Nephron progenitor cell (in vitro differentiated cells): ENCODE measurements at regions not wholly inside any gene's neighbourhood (a gene's known extent, or its start where the extent isn't known, plus 50 kb on each side); places are given as distances from the start of the nearest gene placed in this dataset.
"Not testable (repeated sequence)": the region's sequence is repeated elsewhere in the genome, so short reads cannot be mapped to it uniquely, and the experiment has no call there.

Source experiments
- DNase-seq: peaks from one replicate; pipeline ENCODE4 v3.0.0; 2021
- H3K27ac Mint-ChIP-seq: 2 replicates; pipeline ENCODE4 v1.8.0; 2021; ENCODE audit warnings: mild to moderate bottlenecking, moderate library complexity, mixed read lengths
- H3K27me3 Mint-ChIP-seq: 2 replicates; pipeline ENCODE4 v1.8.0; 2021; ENCODE audit warnings: mild to moderate bottlenecking, low read depth, mixed read lengths; ENCODE audit not compliant: poor library complexity
- H3K36me3 Mint-ChIP-seq: 2 replicates; pipeline ENCODE4 v1.8.0; 2021; ENCODE audit warnings: low read depth, mixed read lengths
- H3K4me1 Mint-ChIP-seq: 2 replicates; pipeline ENCODE4 v1.8.0; 2021; ENCODE audit warnings: mixed read lengths
- H3K4me3 Mint-ChIP-seq: 2 replicates; pipeline ENCODE4 v1.8.0; 2021; ENCODE audit warnings: mild to moderate bottlenecking, moderate library complexity, mixed read lengths
- H3K9me3 Mint-ChIP-seq: 2 replicates; pipeline ENCODE4 v1.8.0; 2021; ENCODE audit warnings: mild to moderate bottlenecking, moderate library complexity, mixed read lengths
- TF ChIP-seq, protein P1 (sequence below): fragments of 200-600 bp; sonication (generic); IDR thresholded peaks from 2 replicates; pipeline ENCODE4 v1.5.0; 2021; ENCODE audit warnings: antibody characterized with exemption

DNA sequence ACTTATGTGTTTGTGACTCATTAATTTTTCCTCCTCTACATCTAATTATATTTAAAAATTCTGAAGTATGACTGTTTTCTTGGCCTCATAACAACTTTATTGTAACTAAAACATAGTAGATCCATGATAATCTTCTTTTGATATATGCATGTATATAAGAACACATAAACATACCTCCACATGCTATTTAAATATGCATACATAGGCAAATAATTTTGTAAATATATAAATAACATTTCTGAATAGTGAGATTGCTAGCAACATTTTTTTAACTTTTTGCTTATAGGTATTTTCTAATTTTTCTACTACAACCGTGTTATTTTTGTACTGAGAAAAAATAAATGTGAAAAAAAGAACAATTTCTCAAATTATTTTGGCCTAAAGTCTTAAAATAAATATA lies 627.6 kb downstream of the HTR1B start:
- Mint-ChIP-seq H3K27ac (no peak overlapping the region), H3K4me1 (no peaks in the 10 kb centered on the region), H3K9me3 (no peaks in the 10 kb centered on the region), H3K27me3 (peaks cover 3% of the 10 kb centered on the region), H3K4me3 (no peak overlapping the region), H3K36me3 (no peaks in the 10 kb centered on the region)
- no peak for DNase-seq
- TF ChIP-seq, protein P1, sequence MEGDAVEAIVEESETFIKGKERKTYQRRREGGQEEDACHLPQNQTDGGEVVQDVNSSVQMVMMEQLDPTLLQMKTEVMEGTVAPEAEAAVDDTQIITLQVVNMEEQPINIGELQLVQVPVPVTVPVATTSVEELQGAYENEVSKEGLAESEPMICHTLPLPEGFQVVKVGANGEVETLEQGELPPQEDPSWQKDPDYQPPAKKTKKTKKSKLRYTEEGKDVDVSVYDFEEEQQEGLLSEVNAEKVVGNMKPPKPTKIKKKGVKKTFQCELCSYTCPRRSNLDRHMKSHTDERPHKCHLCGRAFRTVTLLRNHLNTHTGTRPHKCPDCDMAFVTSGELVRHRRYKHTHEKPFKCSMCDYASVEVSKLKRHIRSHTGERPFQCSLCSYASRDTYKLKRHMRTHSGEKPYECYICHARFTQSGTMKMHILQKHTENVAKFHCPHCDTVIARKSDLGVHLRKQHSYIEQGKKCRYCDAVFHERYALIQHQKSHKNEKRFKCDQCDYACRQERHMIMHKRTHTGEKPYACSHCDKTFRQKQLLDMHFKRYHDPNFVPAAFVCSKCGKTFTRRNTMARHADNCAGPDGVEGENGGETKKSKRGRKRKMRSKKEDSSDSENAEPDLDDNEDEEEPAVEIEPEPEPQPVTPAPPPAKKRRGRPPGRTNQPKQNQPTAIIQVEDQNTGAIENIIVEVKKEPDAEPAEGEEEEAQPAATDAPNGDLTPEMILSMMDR: no peak

DNA sequence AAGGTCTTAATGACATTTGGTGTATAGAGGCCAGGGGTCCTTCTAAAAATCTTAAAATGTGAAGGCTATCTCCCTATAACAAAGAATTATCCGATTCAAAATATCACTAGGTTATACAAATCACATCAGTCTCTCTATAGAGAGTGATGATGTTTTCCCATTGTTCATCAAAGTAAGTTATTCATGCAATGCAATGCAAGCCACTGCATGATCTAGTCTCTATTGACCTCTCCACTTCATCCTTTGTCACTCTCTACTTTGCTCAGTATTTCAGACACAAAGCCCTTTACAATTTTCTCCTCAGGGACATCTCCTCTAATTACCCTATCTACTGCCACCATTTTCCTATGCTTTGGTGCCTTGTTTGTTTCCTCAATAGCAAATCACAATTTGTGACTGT lies 628.0 kb downstream of the HTR1B start:
- Mint-ChIP-seq H3K4me1 (no peaks in the 10 kb centered on the region), H3K36me3 (no peaks in the 10 kb centered on the region), H3K27me3 (peaks cover 3% of the 10 kb centered on the region), H3K27ac (no peak overlapping the region), H3K4me3 (no peak overlapping the region), H3K9me3 (no peaks in the 10 kb centered on the region)
- TF ChIP-seq, protein P1: no peak
- DNase-seq: no peak

DNA sequence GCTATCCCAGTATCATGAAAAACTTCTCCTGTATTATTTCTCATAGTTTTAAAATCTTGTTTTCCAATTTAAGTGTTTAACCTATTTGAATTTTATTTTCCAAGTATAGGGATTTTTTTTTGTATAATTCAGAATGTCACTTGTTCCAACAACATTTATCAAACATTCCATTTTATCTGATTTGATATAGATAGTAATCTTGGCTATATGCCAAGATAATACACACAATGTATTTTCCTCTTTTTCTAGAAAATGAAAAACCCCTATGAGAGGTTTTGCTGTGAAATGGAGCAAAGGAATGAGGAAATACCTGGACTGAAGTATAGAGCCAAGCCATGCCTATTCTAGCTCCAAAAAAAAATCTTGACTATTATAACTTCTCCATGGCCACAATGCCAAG lies 628.9 kb downstream of the HTR1B start:
- Mint-ChIP-seq H3K9me3 (peaks cover 3% of the 10 kb centered on the region), H3K4me3 (no peak overlapping the region), H3K4me1 (no peaks in the 10 kb centered on the region), H3K27me3 (peaks cover 3% of the 10 kb centered on the region), H3K36me3 (no peaks in the 10 kb centered on the region), H3K27ac (no peak overlapping the region)
- TF ChIP-seq, protein P1: no peak
- no peak for DNase-seq

DNA sequence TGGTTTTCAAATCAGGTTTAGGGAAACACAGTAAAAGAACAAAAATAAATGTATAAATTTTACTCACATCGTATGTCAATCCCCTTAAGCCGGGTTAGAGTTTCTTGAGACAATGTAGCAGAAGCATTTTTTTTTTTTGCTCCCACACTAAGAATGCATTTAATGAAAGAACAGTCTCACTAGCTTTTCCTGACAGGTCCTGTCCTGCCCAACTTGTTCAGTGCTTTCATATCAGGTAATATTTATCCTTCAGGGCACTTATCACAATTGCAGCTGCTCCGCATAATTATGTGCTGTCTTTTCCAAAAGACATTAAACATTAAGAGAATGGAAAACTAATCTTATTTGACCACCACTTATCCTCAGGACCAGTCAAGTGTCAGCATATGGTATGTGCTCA lies 632.0 kb downstream of the HTR1B start:
- Mint-ChIP-seq H3K9me3 (peaks cover 21% of the 10 kb centered on the region), H3K36me3 (peaks cover 5% of the 10 kb centered on the region), H3K27me3 (no peaks in the 10 kb centered on the region), H3K27ac (no peak overlapping the region), H3K4me3 (no peak overlapping the region), H3K4me1 (no peaks in the 10 kb centered on the region)
- TF ChIP-seq, protein P1: no peak
- no peak for DNase-seq

DNA sequence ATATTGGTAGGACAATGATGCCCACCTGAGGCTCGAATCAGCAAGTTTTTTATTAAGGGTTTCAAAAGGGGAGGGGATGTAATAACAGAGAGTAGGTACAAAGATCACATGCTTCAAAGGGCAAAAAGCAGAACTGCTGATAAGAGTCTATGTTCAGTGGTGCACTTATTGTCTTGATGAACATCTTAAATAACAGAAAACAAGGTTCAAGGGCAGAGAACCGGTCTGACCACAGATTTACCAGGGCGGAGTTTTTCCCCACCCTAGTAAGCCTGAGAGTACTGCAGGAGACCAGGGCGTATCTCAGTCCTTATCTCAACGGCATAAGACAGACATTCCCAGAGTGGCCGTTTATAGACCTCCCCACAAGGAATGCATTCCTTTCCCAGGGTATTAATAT lies 639.7 kb downstream of the HTR1B start:
- H3K4me3 Mint-ChIP-seq, H3K27me3 Mint-ChIP-seq, H3K36me3 Mint-ChIP-seq, H3K27ac Mint-ChIP-seq, DNase-seq, H3K4me1 Mint-ChIP-seq: not testable (repeated sequence)
- peaks cover 57% of the 10 kb centered on the region for H3K9me3 Mint-ChIP-seq

DNA sequence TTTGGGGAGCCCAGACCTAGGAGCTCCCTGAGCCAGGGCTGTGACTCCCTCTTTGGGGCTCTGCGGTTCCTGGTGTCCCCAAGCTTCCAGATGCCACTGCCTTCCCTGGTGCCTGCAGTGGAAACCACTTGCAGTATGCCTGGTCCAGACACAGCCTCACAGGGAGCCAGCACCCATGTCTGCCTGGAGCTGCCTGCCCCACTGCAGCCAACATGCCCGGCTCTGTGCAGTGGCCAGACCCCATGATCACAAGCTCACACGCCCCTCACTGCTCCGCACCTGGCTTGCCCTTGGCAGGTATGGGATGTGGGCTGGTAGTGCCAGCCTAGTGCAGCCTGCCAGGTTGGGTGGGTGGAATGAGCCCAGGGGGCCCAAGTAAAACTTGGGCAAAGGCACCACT lies 644.8 kb downstream of the HTR1B start:
- TF ChIP-seq, protein P1: no peak
- no peak overlapping the region for H3K27ac Mint-ChIP-seq
- no peak for DNase-seq
- no peaks in the 10 kb centered on the region for H3K27me3 Mint-ChIP-seq
- H3K4me3 Mint-ChIP-seq: no peak overlapping the region
- H3K36me3 Mint-ChIP-seq: no peaks in the 10 kb centered on the region
- H3K9me3 Mint-ChIP-seq: peaks cover 23% of the 10 kb centered on the region
- H3K4me1 Mint-ChIP-seq: no peaks in the 10 kb centered on the region

DNA sequence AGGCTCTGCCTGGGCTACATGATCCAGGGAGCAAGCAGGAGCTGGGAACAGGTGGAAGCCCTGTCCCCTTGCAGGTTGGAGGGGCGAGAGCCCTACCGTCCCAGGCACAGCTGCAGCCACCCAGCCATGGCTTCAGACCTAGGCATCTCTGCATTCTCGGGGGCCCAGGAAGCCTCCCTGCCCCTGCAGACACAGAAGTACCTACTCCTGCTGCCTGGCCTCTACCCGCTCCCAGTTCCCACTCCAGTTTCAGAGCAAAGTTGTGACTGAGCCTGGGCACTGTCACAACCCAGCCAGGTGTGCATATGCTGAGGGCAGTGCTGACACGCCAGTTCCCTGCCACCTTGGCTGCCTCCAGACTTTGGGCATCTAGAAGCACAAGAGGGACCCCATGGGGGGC lies 645.9 kb downstream of the HTR1B start:
- Mint-ChIP-seq H3K36me3 (no peaks in the 10 kb centered on the region), H3K4me1 (no peaks in the 10 kb centered on the region), H3K27me3 (peaks cover 4% of the 10 kb centered on the region), H3K4me3 (no peak overlapping the region), H3K9me3 (peaks cover 13% of the 10 kb centered on the region), H3K27ac (no peak overlapping the region)
- TF ChIP-seq, protein P1: no peak
- no peak for DNase-seq
